ENCODE measurements at regions not wholly inside any gene's neighbourhood (a gene's known extent, or its start where the extent isn't known, plus 50 kb on each side); places are given as distances from the start of the nearest gene placed in this dataset.

GRCh38 chr5:24368115-24368514 is 276.7 kb downstream of the CDH10 start:
- TF ChIP-seq CTCF (conservative IDR thresholded peaks at IDR 0.05 in 1 of 2, IDR thresholded peaks at IDR 0.05 in 1 of 2; ENCODE audit: low read depth in 1 of 2, low read length in 2 of 2) (no peak), EZH2 (IDR thresholded peaks at IDR 0.05; ENCODE audit: low read length, missing control alignments) (no peak)
- H4K20me1 ChIP-seq (ENCODE audit: control insufficient read depth, extremely low read depth, insufficient read depth, low read length), result no peaks in the 10 kb centered on the region
- H3K9ac ChIP-seq (ENCODE audit: insufficient read depth, low read length), result no peak overlapping the region
- H3K4me1 ChIP-seq (ENCODE audit: control insufficient read depth, extremely low read depth, insufficient read depth, low read length), result no peaks in the 10 kb centered on the region
- H3K9me3 ChIP-seq (ENCODE audit: control insufficient read depth, insufficient read depth, low read depth, low read length), result no peaks in the 10 kb centered on the region
- H3K4me3 ChIP-seq (replicated peaks in 1 of 4; ENCODE audit: control extremely low read depth in 1 of 4, insufficient read depth in 1 of 4, low read depth in 3 of 4, low read length in 4 of 4), result no peak overlapping the region
- H2AFZ ChIP-seq (ENCODE audit: low read length), result no peak overlapping the region
- no peaks in the 10 kb centered on the region for H3K36me3 ChIP-seq (ENCODE audit: control insufficient read depth, insufficient read depth, low read length)
- H3K27ac ChIP-seq (ENCODE audit: insufficient read depth, low read length), result no peak overlapping the region
- DNase-seq (ENCODE audit: low read depth in 2 of 2), result no peak
- no peak overlapping the region for H3K4me2 ChIP-seq (ENCODE audit: extremely low read depth, insufficient read depth, low read length)
- no peaks in the 10 kb centered on the region for H3K79me2 ChIP-seq (ENCODE audit: control insufficient read depth, insufficient read depth, low read length)
- no peaks in the 10 kb centered on the region for H3K27me3 ChIP-seq (ENCODE audit: control insufficient read depth, insufficient read depth, low read length)

GRCh38 chr5:24376210-24376609 is 268.6 kb downstream of the CDH10 start:
- Histone ChIP-seq H3K36me3 (ENCODE audit: control insufficient read depth, insufficient read depth, low read length) (no peaks in the 10 kb centered on the region), H3K9ac (ENCODE audit: insufficient read depth, low read length) (no peak overlapping the region), H3K79me2 (ENCODE audit: control insufficient read depth, insufficient read depth, low read length) (no peaks in the 10 kb centered on the region), H3K4me3 (replicated peaks in 1 of 4; ENCODE audit: control extremely low read depth in 1 of 4, insufficient read depth in 1 of 4, low read depth in 3 of 4, low read length in 4 of 4) (no peak overlapping the region), H4K20me1 (ENCODE audit: control insufficient read depth, extremely low read depth, insufficient read depth, low read length) (no peaks in the 10 kb centered on the region), H3K4me1 (ENCODE audit: control insufficient read depth, extremely low read depth, insufficient read depth, low read length) (no peaks in the 10 kb centered on the region), H3K27me3 (ENCODE audit: control insufficient read depth, insufficient read depth, low read length) (no peaks in the 10 kb centered on the region), H2AFZ (ENCODE audit: low read length) (no peak overlapping the region), H3K9me3 (ENCODE audit: control insufficient read depth, insufficient read depth, low read depth, low read length) (no peaks in the 10 kb centered on the region), H3K4me2 (ENCODE audit: extremely low read depth, insufficient read depth, low read length) (no peak overlapping the region), H3K27ac (ENCODE audit: insufficient read depth, low read length) (no peak overlapping the region)
- DNase-seq (ENCODE audit: low read depth in 2 of 2), result no peak
- TF ChIP-seq CTCF (conservative IDR thresholded peaks at IDR 0.05 in 1 of 2, IDR thresholded peaks at IDR 0.05 in 1 of 2; ENCODE audit: low read depth in 1 of 2, low read length in 2 of 2) (no peak), EZH2 (IDR thresholded peaks at IDR 0.05; ENCODE audit: low read length, missing control alignments) (no peak)

GRCh38 chr5:24376616-24377015 is 268.2 kb downstream of the CDH10 start:
- no peaks in the 10 kb centered on the region for H3K9me3 ChIP-seq (ENCODE audit: control insufficient read depth, insufficient read depth, low read depth, low read length)
- H3K4me1 ChIP-seq (ENCODE audit: control insufficient read depth, extremely low read depth, insufficient read depth, low read length), result no peaks in the 10 kb centered on the region
- TF ChIP-seq EZH2 (IDR thresholded peaks at IDR 0.05; ENCODE audit: low read length, missing control alignments), result no peak
- no peak for TF ChIP-seq CTCF (conservative IDR thresholded peaks at IDR 0.05 in 1 of 2, IDR thresholded peaks at IDR 0.05 in 1 of 2; ENCODE audit: low read depth in 1 of 2, low read length in 2 of 2)
- H3K27ac ChIP-seq (ENCODE audit: insufficient read depth, low read length), result no peak overlapping the region
- no peaks in the 10 kb centered on the region for H3K36me3 ChIP-seq (ENCODE audit: control insufficient read depth, insufficient read depth, low read length)
- no peaks in the 10 kb centered on the region for H3K79me2 ChIP-seq (ENCODE audit: control insufficient read depth, insufficient read depth, low read length)
- no peaks in the 10 kb centered on the region for H3K27me3 ChIP-seq (ENCODE audit: control insufficient read depth, insufficient read depth, low read length)
- no peak overlapping the region for H2AFZ ChIP-seq (ENCODE audit: low read length)
- H3K4me2 ChIP-seq (ENCODE audit: extremely low read depth, insufficient read depth, low read length), result no peak overlapping the region
- H3K9ac ChIP-seq (ENCODE audit: insufficient read depth, low read length), result no peak overlapping the region
- H3K4me3 ChIP-seq (replicated peaks in 1 of 4; ENCODE audit: control extremely low read depth in 1 of 4, insufficient read depth in 1 of 4, low read depth in 3 of 4, low read length in 4 of 4), result no peak overlapping the region
- DNase-seq (ENCODE audit: low read depth in 2 of 2), result no peak
- H4K20me1 ChIP-seq (ENCODE audit: control insufficient read depth, extremely low read depth, insufficient read depth, low read length), result no peaks in the 10 kb centered on the region

All from fibroblast of lung (primary cell).